Fibroblast of lung (primary cell): ENCODE measurements at regions not wholly inside any gene's neighbourhood (a gene's known extent, or its start where the extent isn't known, plus 50 kb on each side); places are given as distances from the start of the nearest gene placed in this dataset.

Experiments used
- CTCF ChIP-seq, 2 donors: IDR thresholded peaks in 1 of 2; conservative IDR thresholded peaks in 1 of 2; 1 replicate in 1 of 2; 2 replicates in 1 of 2; pipeline ENCODE4 v1.5.1; 2011 to 2012; ENCODE audit warnings: low read length in 2 of 2, control low read depth in 1 of 2, inconsistent platforms in 1 of 2, low read depth in 1 of 2, mild to moderate bottlenecking in 1 of 2
- EZH2 ChIP-seq: IDR thresholded peaks from 2 replicates; pipeline ENCODE4 v1.5.1; 2012; ENCODE audit warnings: low read length, control low read depth, mild to moderate bottlenecking; ENCODE audit errors: missing control alignments

DNA sequence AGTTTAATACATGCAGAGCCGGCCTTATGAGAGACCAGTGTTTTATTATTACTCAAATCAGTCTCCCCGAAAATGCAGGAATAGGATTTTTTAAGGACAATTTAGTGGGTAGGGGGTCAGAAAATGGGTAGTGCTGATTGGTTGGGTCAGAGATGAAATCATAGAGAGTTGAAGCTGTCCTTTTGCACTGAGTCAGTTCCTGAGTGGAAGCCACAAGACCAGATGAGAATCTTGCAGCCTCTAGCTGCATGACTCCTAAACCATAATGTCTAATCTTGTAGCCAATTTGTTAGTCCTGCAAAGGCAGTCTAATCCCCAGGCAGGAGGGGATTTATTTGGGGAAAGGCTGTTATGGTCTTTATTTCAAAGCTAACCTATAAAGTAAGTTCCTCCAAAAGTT, 1163.9 kb downstream of the DIAPH3 start:
- TF ChIP-seq CTCF (conservative IDR thresholded peaks at IDR 0.05 in 1 of 2, IDR thresholded peaks at IDR 0.05 in 1 of 2; ENCODE audit: low read depth in 1 of 2, low read length in 2 of 2) = no peak
- TF ChIP-seq EZH2 = no peak
